ENCODE measurements at regions not wholly inside any gene's neighbourhood (a gene's known extent, or its start where the extent isn't known, plus 50 kb on each side); places are given as distances from the start of the nearest gene placed in this dataset.
"Not testable (repeated sequence)": the region's sequence is repeated elsewhere in the genome, so short reads cannot be mapped to it uniquely, and the experiment has no call there.

DNA sequence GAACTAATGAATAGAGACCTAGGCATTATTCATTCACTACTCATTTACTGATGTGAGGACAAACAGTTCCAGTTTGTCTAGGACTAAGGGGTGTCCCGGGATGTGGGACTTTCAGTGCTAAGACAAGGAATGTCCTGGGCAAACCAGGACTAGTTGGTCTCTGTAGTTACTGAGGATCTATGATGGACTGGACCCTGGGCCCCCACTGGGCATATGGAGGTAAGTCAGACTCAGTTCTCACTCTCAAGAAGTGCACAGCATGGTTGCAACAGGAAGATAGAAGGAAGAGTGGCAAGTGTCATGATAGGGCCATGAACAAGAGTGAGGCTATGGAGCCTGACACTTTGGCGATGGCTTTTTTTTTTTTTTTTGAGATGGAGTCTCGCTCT, 128.2 kb downstream of the MYCN start:
- H3K36me3 ChIP-seq: no peaks in the 10 kb centered on the region
- whole genome bisulfite sequencing: 93% methylated on average over 3 of the region's 3 CpGs
- no peak for TF ChIP-seq POLR2A (IDR thresholded peaks at IDR 0.05)
- TF ChIP-seq, protein P1, sequence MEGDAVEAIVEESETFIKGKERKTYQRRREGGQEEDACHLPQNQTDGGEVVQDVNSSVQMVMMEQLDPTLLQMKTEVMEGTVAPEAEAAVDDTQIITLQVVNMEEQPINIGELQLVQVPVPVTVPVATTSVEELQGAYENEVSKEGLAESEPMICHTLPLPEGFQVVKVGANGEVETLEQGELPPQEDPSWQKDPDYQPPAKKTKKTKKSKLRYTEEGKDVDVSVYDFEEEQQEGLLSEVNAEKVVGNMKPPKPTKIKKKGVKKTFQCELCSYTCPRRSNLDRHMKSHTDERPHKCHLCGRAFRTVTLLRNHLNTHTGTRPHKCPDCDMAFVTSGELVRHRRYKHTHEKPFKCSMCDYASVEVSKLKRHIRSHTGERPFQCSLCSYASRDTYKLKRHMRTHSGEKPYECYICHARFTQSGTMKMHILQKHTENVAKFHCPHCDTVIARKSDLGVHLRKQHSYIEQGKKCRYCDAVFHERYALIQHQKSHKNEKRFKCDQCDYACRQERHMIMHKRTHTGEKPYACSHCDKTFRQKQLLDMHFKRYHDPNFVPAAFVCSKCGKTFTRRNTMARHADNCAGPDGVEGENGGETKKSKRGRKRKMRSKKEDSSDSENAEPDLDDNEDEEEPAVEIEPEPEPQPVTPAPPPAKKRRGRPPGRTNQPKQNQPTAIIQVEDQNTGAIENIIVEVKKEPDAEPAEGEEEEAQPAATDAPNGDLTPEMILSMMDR (IDR thresholded peaks at IDR 0.05): no peak
- TF ChIP-seq POLR2AphosphoS5 (IDR thresholded peaks at IDR 0.05): no peak
- TF ChIP-seq EP300 (IDR thresholded peaks at IDR 0.05): no peak
- H3K4me3 ChIP-seq: no peak overlapping the region
- H3K27me3 ChIP-seq: no peaks in the 10 kb centered on the region
- H3K27ac ChIP-seq: no peak overlapping the region
- no peak for DNase-seq (ENCODE audit: low spot score in 2 of 2)
- no peaks in the 10 kb centered on the region for H3K4me1 ChIP-seq
- peaks cover 1% of the 10 kb centered on the region for H3K9me3 ChIP-seq

DNA sequence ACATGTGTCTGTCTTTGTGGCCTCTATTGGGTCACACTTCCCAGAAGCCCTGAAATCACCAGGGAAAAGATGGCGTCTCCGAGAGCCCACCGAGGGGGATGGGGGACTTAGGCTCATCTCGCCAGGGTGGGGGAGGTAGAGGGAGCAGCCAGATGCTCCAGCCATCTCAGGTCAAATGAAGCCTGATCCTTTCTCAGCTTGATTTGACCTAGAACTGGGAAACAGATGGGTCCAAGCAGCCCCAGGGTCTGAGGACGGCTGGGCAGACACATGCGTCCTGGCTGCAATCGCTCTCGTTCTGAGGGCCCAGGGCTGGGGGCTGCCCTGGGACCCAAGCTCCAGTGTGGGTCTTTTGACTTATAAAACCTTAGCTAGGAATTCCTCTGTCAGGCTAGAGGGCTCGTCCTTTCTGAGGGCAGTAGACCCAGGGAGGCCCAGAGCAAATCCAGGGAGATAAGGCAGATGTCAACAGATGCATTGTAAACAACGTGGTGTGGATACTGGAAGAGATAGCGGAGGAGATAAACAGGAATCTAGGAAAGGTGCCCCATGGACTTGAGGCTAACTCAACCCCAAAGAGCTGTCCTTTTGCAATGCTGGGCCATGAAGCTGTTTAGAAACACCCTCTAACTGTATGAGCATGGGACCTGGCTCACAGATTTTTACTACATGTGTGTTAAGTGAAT, 127.7 kb downstream of the MYCN start:
- Histone ChIP-seq H3K4me1 (no peaks in the 10 kb centered on the region), H3K4me3 (no peak overlapping the region), H3K27ac (no peak overlapping the region), H3K27me3 (no peaks in the 10 kb centered on the region), H3K9me3 (peaks cover 7% of the 10 kb centered on the region), H3K36me3 (no peaks in the 10 kb centered on the region)
- TF ChIP-seq, protein P1 (IDR thresholded peaks at IDR 0.05): no peak
- TF ChIP-seq EP300 (IDR thresholded peaks at IDR 0.05): no peak
- TF ChIP-seq POLR2AphosphoS5 (IDR thresholded peaks at IDR 0.05): no peak
- no peak for TF ChIP-seq POLR2A (IDR thresholded peaks at IDR 0.05)
- no peak for DNase-seq (ENCODE audit: low spot score in 2 of 2)
- 86% methylated on average over 8 of the region's 11 CpGs for WGBS

DNA sequence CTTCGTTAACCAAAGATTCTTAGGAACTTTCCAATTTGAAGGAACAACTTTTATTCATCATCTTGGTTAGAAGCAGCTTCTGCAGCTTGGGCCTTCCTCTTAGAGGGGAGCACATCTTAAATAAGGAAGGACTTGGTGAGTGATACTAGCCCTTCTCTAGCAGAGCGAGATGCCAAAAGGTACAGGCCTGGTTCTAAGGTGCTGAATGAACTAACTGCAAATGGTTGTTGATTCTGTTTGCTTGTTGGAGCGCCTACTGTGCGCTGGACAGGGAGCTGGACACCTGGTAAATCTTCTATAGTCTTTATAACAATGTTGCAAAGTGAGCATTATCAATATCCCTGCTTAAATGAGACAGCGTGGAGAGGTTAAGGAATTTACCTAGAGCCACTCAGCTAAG, 127.1 kb downstream of the MYCN start:
- Histone ChIP-seq H3K27ac (no peak overlapping the region), H3K4me3 (no peak overlapping the region), H3K4me1 (no peaks in the 10 kb centered on the region), H3K9me3 (peaks cover 8% of the 10 kb centered on the region), H3K27me3 (no peaks in the 10 kb centered on the region), H3K36me3 (no peaks in the 10 kb centered on the region)
- WGBS: 74% methylated on average over 5 of the region's 5 CpGs
- DNase-seq (ENCODE audit: low spot score in 2 of 2): no peak
- TF ChIP-seq, protein P1 (IDR thresholded peaks at IDR 0.05): no peak
- TF ChIP-seq EP300 (IDR thresholded peaks at IDR 0.05) (no peak), POLR2AphosphoS5 (IDR thresholded peaks at IDR 0.05) (no peak), POLR2A (IDR thresholded peaks at IDR 0.05) (no peak)

DNA sequence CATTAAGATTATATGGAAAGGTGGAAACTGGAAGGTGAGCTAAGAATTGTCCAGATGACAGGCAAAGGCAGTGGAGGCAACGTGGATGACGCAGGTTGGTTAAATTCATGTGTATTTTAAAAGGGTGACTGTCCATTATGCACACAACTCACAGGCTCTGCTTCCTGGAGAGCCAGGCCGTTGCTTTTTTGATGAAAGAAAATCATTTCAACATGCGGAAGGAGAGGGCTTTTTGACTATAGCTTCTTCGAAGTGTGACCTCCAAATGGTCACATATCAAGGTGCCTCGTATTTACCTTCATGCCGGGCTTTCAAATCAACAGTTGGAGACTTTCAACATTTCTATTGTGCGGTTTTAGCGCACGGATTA, 126.7 kb downstream of the MYCN start:
- Histone ChIP-seq H3K36me3 (no peaks in the 10 kb centered on the region), H3K4me1 (no peaks in the 10 kb centered on the region), H3K9me3 (peaks cover 8% of the 10 kb centered on the region), H3K27me3 (no peaks in the 10 kb centered on the region), H3K4me3 (no peak overlapping the region), H3K27ac (no peak overlapping the region)
- no peak for TF ChIP-seq EP300 (IDR thresholded peaks at IDR 0.05)
- TF ChIP-seq POLR2A (IDR thresholded peaks at IDR 0.05): no peak
- 84% methylated on average over 10 of the region's 10 CpGs for WGBS
- no peak for DNase-seq (ENCODE audit: low spot score in 2 of 2)

DNA sequence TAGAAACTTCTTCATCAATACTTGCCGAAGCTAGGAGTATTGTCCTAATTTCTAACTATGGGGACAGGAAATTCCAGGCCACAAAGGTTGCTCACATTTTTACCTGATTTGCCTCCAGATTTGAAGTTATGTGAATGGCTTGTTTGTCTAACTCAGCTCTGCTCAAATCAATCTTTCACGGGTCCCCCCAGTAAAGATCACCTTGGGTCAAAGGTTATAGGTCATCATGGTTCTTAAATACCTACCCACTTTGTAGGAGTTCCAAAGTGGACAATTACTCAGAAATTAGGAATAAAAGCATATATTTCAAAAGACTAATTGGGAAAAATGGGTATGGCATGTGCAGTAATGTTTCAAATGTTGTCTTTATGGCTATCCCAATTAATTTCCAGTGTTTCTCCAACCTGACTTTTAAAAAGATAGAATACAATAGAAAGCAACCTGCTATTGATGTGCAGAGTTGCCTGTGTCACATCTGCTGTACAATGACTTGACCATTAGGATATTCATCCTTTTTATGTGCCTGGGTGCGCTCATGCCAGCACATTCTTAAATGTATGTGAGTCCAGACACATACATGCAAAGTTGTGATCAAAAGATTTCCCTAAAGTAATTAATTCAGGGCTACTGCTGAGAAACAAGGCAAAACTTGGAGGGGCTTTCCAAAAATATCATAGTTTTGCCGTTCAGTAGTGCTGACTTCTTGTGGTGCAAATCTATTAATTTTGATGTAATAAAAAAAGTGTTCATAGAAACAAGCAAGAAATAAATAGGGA, 126.1 kb downstream of the MYCN start:
- no peaks in the 10 kb centered on the region for H3K4me1 ChIP-seq
- DNase-seq (ENCODE audit: low spot score in 2 of 2): no peak
- H3K27me3 ChIP-seq: no peaks in the 10 kb centered on the region
- WGBS: 74% methylated on average over 4 of the region's 4 CpGs
- TF ChIP-seq POLR2A (IDR thresholded peaks at IDR 0.05) (no peak), POLR2AphosphoS5 (IDR thresholded peaks at IDR 0.05) (no peak), EP300 (IDR thresholded peaks at IDR 0.05) (no peak)
- TF ChIP-seq, protein P1 (IDR thresholded peaks at IDR 0.05): no peak
- H3K27ac ChIP-seq: no peak overlapping the region
- H3K9me3 ChIP-seq: peaks cover 8% of the 10 kb centered on the region
- no peak overlapping the region for H3K4me3 ChIP-seq
- H3K36me3 ChIP-seq: no peaks in the 10 kb centered on the region

DNA sequence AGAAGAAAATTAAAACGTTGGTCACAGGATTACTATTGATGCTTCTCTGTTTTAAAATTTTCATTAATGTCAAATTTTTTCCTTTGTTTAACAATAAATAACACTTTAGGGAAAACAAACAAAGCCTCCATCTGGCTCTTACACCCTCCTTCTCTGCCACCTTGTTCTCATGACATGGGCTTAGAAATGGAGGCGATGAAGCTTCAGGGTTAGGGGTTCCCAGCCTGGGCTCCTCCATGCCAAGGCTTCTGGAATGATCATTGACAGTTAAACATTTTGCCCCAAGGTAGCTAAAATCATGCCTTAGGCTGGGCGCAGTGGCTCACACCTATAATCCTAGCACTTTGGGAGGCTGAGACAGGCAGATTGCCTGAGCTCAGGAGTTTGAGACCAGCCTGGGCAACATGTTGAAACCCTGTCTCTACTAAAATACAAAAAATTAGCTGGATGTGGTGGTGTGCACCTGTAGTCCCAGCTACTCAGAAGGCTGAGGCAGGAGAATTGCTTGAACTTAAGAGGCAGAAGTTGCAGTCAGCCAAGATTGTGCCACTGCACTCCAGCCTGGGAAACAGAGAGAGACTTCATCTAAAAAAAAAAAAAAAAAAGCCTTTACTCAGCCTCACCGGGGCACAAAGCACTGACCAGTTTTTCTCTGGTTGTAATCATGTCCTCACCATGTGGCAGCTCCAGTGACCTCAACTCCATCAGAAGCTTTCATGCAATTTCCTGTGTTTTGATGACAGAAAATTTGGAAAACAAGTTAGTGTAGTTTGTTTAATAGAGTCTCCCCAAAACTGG, 125.1 kb downstream of the MYCN start:
- not testable (repeated sequence) for H3K27ac ChIP-seq; H3K4me3 ChIP-seq; H3K9me3 ChIP-seq; H3K4me1 ChIP-seq; DNase-seq (ENCODE audit: low spot score in 2 of 2); H3K36me3 ChIP-seq; H3K27me3 ChIP-seq
- 70% methylated on average over 4 of the region's 4 CpGs for WGBS
